ENCODE measurements at regions not wholly inside any gene's neighbourhood (a gene's known extent, or its start where the extent isn't known, plus 50 kb on each side); places are given as distances from the start of the nearest gene placed in this dataset.

- Histone ChIP-seq H3K9me2 (ENCODE audit: insufficient read depth) (no peaks in the 10 kb centered on the region), H3K9me3 (ENCODE audit: control insufficient read depth in 1 of 2, insufficient read depth in 1 of 2, low read depth in 1 of 2, low read length in 2 of 2) (no peaks in the 10 kb centered on the region), H3K4me1 (ENCODE audit: control insufficient read depth in 1 of 2, insufficient read depth in 2 of 2, low read length in 2 of 2) (no peaks in the 10 kb centered on the region), H3K27ac (ENCODE audit: low read depth, low read length) (no peak overlapping the region), H3K9ac (ENCODE audit: low read length) (no peak overlapping the region), H3K79me2 (ENCODE audit: insufficient read depth, low read length) (no peaks in the 10 kb centered on the region), H3K4me3 (replicated peaks in 1 of 2; ENCODE audit: low read depth in 1 of 2, low read length in 2 of 2) (no peak overlapping the region), H3K36me3 (ENCODE audit: control insufficient read depth in 1 of 2, insufficient read depth in 2 of 2, low read length in 2 of 2) (no peaks in the 10 kb centered on the region), H4K20me1 (ENCODE audit: insufficient read depth) (no peaks in the 10 kb centered on the region), H3K4me2 (ENCODE audit: low read length) (no peak overlapping the region), H3K27me3 (ENCODE audit: insufficient read depth, low read length) (peaks cover 3% of the 10 kb centered on the region; the same call in 1 of the 2 replicates), H2AFZ (ENCODE audit: low read depth, low read length, poor library complexity, severe bottlenecking) (no peak overlapping the region)
- ChIA-PET POLR2A (no interaction called here), CTCF (no interaction called here), RAD21 (ENCODE audit: low non-redundant PET in 1 of 2, low total read pairs in 2 of 2, uncharacterized antibody in 2 of 2, unreplicated experiment in 2 of 2) (no interaction called here)
- intact Hi-C loops (cut with micrococcal nuclease), result no loop called here
- BruUV-seq (replicated peaks), result no TSS peak
- DNase-seq (ENCODE audit: low read depth, low spot score) (no peak), ATAC-seq (no peak)
- TF ChIP-seq EZH2phosphoT487 (IDR thresholded peaks at IDR 0.05; ENCODE audit: borderline replicate concordance), result no peak
- no peak for TF ChIP-seq EZH2 (IDR thresholded peaks at IDR 0.05)
- no peak for TF ChIP-seq ELF1 (IDR thresholded peaks at IDR 0.05; ENCODE audit: borderline replicate concordance, low read depth)
- TF ChIP-seq, protein P1, sequence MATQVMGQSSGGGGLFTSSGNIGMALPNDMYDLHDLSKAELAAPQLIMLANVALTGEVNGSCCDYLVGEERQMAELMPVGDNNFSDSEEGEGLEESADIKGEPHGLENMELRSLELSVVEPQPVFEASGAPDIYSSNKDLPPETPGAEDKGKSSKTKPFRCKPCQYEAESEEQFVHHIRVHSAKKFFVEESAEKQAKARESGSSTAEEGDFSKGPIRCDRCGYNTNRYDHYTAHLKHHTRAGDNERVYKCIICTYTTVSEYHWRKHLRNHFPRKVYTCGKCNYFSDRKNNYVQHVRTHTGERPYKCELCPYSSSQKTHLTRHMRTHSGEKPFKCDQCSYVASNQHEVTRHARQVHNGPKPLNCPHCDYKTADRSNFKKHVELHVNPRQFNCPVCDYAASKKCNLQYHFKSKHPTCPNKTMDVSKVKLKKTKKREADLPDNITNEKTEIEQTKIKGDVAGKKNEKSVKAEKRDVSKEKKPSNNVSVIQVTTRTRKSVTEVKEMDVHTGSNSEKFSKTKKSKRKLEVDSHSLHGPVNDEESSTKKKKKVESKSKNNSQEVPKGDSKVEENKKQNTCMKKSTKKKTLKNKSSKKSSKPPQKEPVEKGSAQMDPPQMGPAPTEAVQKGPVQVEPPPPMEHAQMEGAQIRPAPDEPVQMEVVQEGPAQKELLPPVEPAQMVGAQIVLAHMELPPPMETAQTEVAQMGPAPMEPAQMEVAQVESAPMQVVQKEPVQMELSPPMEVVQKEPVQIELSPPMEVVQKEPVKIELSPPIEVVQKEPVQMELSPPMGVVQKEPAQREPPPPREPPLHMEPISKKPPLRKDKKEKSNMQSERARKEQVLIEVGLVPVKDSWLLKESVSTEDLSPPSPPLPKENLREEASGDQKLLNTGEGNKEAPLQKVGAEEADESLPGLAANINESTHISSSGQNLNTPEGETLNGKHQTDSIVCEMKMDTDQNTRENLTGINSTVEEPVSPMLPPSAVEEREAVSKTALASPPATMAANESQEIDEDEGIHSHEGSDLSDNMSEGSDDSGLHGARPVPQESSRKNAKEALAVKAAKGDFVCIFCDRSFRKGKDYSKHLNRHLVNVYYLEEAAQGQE (IDR thresholded peaks at IDR 0.05; ENCODE audit: low read depth), result no peak
- TF ChIP-seq CTCF (IDR thresholded peaks at IDR 0.05 in 2 of 3, conservative IDR thresholded peaks at IDR 0.05 in 1 of 3; ENCODE audit: borderline replicate concordance in 1 of 3, insufficient read depth in 1 of 3, low read depth in 2 of 3, low read length in 2 of 3), result no peak
- no peak for TF ChIP-seq EGR1 (IDR thresholded peaks at IDR 0.05; ENCODE audit: low read depth)
- TF ChIP-seq POLR2A (IDR thresholded peaks at IDR 0.05; ENCODE audit: borderline replicate concordance, extremely low read depth, insufficient read depth, insufficient read length), result no peak
- TF ChIP-seq MAX (IDR thresholded peaks at IDR 0.05), result no peak
- no peak for TF ChIP-seq POLR2AphosphoS5 (IDR thresholded peaks at IDR 0.05; ENCODE audit: low read depth, low read length)
- no peak for TF ChIP-seq CBX3 (IDR thresholded peaks at IDR 0.05; ENCODE audit: low read depth)
- TF ChIP-seq YY1 (IDR thresholded peaks at IDR 0.05; ENCODE audit: extremely low read depth, insufficient replicate concordance, low read depth, low read length), result no peak
- TF ChIP-seq ATF3 (IDR thresholded peaks at IDR 0.05), result no peak
- no peak for TF ChIP-seq ZFX (IDR thresholded peaks at IDR 0.05)
- no peak for TF ChIP-seq SP1 (IDR thresholded peaks at IDR 0.05; ENCODE audit: low read depth)
- no peak for TF ChIP-seq SRF (IDR thresholded peaks at IDR 0.05; ENCODE audit: low read depth)
These were observed 228.5 kb downstream of the RNF144A start for GRCh38 chr2:7145707-7146106.
